ENCODE measurements at regions not wholly inside any gene's neighbourhood (a gene's known extent, or its start where the extent isn't known, plus 50 kb on each side); places are given as distances from the start of the nearest gene placed in this dataset.

- TF ChIP-seq CTCF (IDR thresholded peaks at IDR 0.05) (no peak), POLR2A (IDR thresholded peaks at IDR 0.05) (no peak), POLR2AphosphoS5 (IDR thresholded peaks at IDR 0.05) (no peak)
Observed at GRCh38 chr4:64712590-64712989, 303.3 kb upstream of the TECRL start.

All from breast epithelium (tissue), 3 donors.